Right renal pelvis (tissue), 4 donors: ENCODE measurements at regions not wholly inside any gene's neighbourhood (a gene's known extent, or its start where the extent isn't known, plus 50 kb on each side); places are given as distances from the start of the nearest gene placed in this dataset.
"Not testable (repeated sequence)": the region's sequence is repeated elsewhere in the genome, so short reads cannot be mapped to it uniquely, and the experiment has no call there.

Experiments
- DNase-seq, 4 donors: peaks; one replicate each; pipeline ENCODE4 v3.0.0-alpha.2; 2013; ENCODE audit warnings: low read depth in 4 of 4, low spot score in 3 of 4, missing footprints in 1 of 4

DNA sequence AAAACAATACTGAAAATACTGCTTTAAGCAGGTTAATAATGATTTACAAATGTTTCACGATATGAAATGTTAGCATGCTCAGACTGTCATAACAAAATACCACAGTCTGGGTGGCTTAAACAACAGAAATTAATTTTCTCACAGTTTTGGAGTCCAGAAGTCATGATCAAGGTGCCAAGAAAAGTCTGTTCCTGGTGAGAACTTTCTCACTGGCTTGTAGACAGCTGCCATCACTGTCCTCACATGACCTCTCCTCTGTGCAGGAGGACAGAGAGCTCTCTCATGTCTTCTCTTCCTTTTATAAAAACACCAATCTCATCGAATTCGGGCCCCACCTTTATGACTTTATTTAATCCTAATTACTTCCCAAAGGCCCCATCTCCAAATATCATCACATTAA, 426.7 kb downstream of the KLHL13 start:
- no peak for DNase-seq

DNA sequence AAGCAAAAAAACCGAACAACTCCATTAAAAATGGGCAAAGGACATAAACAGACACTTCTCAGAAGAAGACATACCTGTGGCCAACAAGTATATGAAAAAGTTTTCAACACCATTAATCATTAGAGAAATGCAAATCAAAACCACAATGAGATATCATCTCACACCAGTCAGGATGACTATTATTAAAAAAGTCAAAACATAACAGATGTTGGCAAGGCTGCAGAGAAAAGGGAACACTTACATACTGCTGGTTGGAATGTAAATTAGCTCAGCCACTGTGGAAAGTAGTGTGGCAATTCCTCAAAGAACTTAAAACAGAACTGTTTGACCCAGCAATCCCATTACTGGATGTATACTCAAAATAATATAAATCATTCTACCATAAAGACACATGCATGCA, 436.3 kb downstream of the KLHL13 start:
- DNase-seq: no peak

DNA sequence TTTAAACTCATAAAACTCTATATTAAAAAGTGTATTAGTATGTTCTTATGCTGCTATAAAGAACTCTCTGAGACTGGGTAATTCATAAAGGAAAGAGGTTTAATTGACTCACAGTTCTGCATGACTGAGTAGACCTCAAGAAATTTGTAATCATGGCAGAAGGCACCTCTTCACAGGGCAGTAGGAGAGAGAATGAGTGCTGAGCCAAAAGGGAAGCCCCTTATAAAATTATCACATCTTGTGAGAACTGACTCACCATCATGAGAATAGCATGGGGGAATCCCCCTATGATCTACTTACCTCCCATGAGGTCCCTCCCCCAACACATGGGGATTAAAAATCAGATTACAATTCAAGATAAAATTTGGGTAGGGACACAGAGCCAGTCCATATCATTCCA, 463.2 kb downstream of the KLHL13 start:
- DNase-seq: no peak

DNA sequence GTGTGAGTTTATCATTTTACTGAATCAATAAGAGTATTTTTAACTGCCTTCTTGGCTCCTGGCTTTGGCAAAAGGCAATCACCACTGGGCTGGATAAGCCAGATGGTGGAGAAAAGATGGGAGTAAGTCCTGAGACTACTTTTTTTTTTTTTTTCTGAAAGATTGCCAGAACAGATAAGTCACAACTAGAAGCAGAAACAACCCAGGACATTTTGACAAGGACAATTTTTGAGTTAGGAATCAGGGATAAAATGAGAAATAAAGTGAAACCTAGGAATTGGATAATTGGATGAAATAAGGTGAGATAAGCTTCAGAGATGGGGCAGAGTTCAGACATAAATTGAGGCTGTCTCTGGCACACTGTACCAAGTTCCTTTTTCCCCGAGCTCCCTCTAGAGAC, 471.0 kb downstream of the KLHL13 start:
- DNase-seq: no peak

DNA sequence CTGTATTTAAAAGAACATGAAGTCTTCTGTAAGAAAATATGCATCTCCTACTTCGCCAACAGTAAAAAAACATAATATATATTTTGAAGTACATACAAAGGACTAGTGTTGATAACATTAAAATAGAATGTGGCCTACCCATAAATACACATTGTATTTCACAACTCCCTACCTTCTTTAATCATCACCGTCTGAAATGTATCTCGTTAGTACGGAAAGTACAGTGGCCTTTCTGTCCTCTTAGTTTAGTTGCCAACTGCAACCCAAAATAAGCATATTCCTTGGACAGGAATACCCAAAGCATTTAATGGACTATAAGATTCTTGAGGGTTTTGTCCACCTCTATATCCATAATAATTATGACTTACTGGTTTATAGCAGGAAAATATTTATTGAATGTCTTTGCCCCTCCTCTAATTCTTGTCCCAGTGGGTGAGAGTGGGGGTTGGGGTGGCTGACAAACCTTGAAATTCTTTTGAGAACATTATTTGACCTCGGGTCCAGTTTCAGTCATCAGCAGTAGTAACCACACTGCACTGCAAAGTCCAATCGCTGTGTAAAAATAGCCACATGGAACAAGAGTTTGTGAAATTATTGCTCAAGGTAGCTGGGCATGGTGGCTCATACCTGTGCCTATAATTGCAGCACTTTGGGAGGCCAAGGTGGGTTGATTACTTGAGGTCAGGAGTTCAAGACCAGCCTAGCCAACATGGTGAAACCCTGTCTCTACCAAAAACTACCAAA, 474.5 kb downstream of the KLHL13 start:
- DNase-seq: no peak

DNA sequence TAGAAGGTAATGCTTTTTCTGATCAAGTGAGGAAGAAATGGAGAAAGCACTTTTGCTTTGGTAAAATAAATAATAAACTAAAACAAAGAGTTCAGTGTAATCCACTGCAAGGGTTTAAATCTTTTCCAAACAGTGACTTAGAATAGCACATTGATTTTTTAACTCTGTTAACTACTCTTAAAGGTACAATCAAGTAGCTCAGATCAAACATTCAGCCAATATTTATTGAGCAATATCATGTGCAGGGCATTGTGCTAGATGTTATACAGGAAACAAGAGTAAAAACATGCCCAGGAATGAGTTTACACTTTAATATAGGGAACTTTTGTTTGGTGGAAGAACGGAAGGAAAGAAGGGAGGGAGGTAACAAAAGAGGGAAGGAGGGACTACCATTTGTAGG, 479.8 kb downstream of the KLHL13 start:
- DNase-seq: no peak

DNA sequence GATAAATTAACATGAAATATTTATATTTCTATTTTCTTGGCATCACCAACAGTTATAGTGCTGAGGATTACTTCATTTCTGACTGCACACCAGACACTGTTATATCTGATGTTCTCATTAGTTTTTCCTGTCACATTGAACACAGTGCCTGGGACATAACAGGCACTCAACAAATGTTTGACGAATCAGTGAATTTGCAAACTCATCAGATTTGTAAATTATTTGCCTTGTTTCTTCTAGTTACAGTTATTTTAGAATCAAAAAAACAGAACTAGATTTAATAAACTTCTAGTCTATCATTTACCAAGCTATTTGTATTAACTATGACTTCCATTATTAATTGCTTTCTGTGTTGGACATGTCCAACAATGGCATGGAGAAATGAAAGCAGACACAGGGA, 483.3 kb downstream of the KLHL13 start:
- DNase-seq: no peak

DNA sequence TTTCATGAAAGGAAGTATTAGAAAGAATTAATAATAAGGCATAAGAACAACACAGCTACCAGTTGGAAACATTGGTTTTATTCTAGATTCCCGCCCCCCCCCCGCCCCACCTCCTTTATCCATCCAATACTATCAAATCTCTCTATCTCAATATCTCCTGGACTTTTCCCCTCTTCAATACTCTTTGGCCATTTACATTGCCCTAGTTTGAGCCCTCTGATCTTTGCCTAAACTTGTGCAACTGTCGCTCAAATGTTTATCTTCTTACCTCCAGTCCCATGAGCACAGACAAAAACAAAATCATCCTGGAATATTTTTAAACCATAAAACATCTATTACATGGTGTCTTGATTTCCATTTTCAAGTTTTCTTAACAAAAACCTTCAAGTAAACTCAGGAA, 488.2 kb downstream of the KLHL13 start:
- DNase-seq: no peak

DNA sequence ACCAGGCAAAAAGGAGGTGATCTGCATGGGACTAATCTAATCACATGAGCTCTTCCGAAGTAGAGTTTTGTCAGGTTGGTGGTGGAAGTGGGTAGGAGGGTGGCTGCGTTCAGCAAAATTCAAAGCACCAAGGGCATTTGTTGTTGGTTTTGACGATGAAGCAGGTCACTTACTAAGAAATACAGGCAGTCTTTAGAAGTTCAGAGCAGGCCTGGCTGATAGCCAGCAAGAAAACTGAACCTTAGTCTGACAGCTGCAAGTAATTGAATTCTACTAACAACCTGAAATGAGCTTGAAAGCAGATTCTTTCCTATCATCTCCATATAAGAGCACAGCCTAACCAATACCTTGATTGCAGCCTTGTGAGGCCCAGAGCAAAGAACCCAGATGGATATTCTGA, 505.8 kb downstream of the KLHL13 start:
- DNase-seq: no peak

DNA sequence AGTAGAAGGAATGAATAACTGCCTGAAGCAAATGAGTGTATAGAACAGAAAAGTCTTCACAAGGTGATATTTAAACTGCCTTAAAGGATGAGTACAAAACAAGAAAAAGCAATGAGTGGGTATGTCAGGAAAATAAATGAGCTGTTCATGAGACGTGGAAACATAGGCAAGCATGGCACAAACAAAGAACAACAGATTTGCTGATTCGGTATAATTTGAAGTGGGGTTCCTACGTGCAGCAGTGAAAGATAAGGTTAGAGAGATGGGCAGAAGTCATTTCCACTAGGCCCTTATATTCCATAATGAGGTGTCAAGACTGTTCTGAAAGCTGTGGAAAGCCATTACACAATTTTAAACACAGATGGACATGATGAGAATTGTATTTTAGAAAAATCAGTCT, 506.6 kb downstream of the KLHL13 start:
- no peak for DNase-seq

DNA sequence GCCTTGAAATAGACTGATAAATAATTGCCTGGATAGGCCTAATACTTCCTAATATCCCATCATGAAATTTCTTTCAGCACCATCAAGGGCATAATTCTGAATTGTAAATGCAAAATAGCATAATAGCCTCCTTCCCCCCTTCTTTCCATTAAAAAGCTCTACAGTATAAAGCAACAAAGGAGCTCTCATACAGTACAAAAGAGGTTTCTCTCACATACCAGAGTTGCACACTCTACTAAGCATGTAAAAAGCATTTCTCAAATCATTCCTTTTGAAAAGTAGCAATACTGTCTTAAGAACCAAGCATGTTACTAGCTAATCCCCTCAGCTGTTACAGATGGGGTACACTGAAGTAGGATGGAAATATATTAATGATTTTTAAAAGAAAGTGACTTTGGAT, 509.0 kb downstream of the KLHL13 start:
- no peak for DNase-seq

DNA sequence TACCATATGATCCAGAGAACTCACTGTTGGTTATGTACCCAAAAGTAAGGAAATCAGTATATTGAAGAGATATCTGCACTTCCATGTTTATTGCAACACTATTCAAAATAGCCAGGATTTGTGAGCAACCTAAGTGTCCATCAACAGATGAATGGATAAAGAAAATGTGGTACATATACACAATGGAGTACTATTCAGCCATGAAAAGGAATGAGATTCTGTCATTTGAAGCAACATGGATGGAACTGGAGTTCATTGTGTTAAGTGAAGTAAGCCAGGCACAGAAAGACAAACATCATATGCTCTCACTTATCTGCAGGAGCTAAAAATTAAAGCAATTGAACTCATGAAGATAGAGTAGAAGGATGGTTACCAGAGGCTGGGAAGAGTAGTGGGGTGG, 510.5 kb downstream of the KLHL13 start:
- DNase-seq: not testable (repeated sequence)

DNA sequence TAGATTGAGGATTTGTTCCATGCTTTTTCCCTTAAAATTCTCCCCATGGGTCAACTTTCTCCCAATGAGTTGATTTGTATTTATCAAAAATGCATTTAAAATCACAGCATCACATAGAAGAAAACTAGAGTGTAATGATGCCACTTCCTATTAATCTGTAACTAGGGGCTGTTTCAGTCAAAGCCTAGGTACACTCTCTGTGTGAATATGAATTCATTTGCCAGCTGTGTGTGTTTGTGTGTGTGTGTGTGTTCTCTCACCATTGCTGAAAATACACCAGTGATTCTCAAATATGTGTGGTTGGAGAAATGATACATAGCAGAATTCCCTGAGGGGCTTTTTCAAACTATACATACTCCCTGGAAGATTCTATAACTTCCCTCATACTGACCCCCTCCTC, 546.5 kb downstream of the KLHL13 start:
- DNase-seq: no peak

DNA sequence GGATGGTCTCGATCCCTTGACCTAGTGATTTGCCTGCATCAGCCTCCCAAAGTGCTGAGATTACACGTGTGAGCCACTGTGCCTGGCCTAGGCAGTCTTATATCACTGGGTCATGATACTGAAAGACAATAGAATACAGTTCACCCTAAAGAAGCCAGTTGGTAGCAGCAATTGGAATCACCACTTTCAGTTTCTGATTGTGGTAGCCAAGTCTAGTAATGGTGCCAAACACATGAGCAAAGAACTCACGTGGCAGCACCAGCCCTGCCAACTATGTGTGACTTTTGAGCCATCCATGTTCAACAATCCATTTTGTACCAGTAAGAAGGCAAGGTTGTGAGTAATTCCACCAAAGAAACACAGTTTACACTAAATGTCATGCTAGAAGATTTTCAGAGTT, 548.4 kb downstream of the KLHL13 start:
- DNase-seq: no peak

DNA sequence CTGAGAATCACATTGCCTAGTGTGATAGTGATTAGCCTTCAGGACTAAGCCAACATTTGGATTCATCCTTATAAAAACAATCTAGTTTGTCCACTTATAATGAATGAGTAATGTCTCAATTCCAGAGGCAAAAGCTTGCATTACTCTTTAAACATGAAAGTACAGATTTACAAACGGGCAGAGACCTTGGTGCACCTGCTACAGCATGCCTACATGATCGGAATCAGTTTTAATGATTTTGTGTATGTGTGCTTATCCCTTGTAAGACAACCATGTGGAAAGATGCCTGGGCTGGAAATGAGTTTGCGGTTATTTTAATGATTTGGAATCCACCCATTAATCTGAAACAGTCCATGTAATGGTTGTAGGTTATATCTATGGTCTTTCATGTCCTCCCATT, 572.7 kb downstream of the KLHL13 start:
- DNase-seq: no peak

DNA sequence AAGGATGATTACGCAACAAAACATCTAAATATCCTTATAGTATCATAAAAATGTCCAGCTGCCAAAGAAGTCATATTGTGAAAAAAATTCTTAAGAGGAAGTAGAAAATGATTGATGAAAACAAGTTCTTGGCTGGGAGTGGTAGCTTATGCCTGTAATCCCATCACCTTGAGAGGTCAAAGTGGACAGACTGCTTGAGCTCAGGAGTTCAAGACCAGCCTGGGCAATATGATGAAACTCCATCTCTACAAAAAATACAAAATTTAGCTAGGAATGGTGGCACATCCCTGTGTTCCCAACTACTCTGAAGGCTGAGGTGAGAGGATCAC, 577.6 kb downstream of the KLHL13 start:
- no peak for DNase-seq

DNA sequence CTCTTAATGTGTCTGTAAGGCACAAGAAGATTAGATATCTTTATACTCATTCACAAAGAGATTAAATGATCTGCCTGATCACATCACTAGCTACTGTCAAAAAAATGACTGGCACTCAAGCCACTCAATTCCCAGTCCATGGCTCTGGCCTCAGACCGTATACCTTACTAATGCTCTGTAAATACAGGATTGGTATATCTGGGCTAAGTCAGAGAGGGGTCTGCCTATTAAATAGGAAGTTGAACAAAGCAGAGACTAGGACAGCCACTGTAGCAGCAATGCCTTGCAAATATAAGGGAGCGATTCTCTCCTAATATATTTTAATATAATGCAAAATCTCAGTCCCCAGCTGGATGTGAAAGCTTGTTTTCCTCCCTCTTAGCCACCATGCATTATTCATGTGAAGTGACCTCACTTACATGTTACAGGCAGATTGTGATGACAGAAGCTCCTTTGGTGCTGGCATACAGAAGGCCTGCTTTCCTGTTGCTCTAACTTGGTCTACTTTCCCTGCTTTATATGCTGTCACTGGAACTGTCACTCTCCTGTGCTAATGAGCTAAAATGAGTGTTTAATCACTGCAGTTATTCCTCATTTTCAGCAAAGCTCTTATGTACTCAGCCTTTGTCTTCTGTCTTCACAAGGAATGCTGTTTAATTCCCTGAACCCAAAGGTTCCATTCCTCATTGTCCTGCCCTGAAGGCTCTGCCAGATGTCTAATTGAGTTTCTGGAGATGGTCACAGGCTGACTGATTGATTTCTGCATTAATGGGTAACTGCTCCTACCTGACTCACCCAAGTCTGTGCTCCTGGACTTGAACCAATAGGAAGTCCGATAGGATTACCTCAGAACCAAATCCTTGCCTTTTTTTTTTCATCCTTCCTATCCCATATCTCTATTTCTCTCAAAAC, 578.2 kb downstream of the KLHL13 start:
- no peak for DNase-seq

DNA sequence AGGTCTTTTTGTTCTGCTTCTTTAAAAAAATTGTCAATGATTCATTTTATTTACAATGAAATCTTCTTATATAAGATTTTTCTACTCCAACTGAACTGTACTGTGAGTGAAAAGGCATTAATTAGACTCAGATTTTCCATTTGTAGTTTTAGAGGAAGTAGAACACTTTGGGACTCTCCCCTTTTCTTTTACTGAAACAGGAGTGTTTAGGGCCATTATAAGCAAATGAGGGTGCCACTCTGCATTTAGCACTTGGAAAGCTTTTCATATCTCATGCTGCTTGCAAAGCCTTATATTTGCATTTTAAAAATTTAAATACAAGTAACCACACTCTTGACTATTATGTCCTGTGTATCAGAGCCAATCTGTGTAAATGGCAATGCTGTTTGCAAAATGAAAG, 584.3 kb downstream of the KLHL13 start:
- DNase-seq: no peak

DNA sequence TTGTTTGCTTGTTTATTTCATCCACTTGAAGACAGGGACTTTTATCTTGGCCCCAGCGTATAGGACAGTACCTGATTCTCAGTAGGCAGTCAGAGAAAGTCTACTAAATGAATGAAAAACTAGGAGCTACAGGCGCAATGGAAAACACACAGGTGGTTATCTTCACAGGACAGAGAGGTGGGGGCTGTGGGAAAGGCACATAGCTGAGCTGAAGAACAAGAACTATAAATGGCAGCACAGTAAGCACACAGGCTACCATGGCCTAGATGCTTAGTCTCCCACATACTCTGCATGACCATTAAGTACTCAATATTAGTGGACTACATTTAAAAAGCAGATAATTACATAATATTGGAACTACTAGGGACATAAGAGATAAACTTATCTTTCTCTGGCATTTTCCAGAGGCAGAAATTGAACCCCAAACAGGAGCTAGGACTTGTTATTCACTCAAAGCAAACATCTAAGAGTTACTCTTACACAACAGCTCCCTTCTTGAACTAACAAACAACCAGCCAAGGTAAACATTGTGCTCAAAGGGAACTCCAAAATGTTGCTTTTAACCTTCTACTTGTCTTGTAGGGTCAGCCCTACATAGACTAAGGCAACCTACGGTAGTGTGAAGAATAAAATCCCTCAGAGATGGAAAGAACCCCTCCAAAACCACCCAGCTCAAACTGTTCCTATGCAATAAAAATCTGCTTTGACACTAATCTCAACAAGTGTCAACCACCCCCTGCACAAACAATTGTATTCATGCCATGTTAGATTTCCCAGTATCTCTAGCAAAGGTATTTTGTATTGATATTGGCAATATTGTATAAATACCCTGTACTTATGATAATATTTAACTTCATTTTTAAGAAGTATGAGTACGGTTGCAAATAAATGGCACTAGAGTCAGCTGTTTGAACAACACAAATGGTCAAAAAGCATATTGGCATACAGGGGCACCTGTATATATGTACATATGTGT, 593.6 kb downstream of the KLHL13 start:
- no peak for DNase-seq

DNA sequence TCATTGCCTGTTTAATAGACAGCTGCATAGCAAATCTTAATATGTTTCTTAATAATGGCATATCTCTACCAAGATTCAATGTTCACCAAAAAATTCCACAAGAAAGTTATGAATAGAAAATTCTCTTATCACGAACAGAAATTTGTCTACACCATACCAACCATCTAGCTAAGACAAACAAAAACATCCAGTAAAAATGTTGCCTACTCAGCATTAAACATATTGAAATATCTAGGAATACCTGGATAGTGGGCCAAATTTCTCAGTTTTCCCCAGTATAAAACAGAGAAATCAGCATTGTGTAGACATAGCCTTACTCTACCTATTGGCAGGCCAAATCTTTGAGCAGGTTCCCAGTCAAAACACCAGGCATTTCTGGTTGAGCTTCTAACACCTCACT, 598.6 kb downstream of the KLHL13 start:
- DNase-seq: no peak

DNA sequence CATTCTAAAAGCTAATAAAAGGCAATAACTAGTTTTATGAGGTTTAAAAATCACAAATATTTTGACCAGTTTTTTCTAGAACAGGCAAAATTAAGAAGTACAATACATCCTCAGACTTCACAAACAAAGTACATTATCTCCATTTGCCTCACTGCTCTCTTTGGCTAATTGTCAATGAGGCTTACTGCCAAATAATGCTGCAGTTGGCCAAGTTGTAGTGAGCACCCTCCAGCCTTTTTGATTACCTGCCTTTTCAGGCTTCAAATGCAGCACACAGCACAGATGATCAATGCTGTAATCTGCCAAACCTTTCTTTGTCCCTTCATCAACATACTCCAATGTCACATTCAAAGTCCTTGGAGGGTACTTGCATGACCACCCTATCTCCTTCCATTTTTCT, 605.2 kb downstream of the KLHL13 start:
- no peak for DNase-seq
